Endothelial cell of umbilical vein (primary cell): ENCODE measurements at regions not wholly inside any gene's neighbourhood (a gene's known extent, or its start where the extent isn't known, plus 50 kb on each side); places are given as distances from the start of the nearest gene placed in this dataset.

ENCODE experiments used
- BruUV-seq: library from RNA; stranded (reverse); fragments of 400-500 nt; replicated peaks from 2 replicates; lab custom pipeline; 2021; lab: Mats Ljungman, UMichigan
- CTCF ChIA-PET: fragments of 300-600, 350-600 bp; sonication (Branson Sonifier 250); formaldehyde crosslinking; loops from one replicate; lab custom pipeline; 2021; ENCODE audit warnings: antibody characterized with exemption, inconsistent platforms; lab: Charles Lee
- POLR2A ChIA-PET: fragments of 300-600, 350-600 bp; sonication (Branson Sonifier 250); formaldehyde crosslinking; loops from one replicate; lab custom pipeline; 2021; ENCODE audit warnings: antibody characterized with exemption, inconsistent platforms; lab: Charles Lee
- DNase-seq: peaks from one replicate; pipeline ENCODE4 v3.0.0-alpha.2; 2011; ENCODE audit warnings: low read depth, low spot score
- FAIRE-seq: peaks from 2 replicates; lab custom pipeline; 2011; peaks lifted over from hg19 to GRCh38; lab: Jason Lieb, UNC
- H2AFZ ChIP-seq: 2 replicates; pipeline ENCODE4 v1.6.0; 2012; ENCODE audit warnings: low read depth, low read length, control low read depth, inconsistent platforms
- H3K27ac ChIP-seq: 2 replicates; pipeline ENCODE4 v1.5.1; 2011; ENCODE audit warnings: low read depth, mild to moderate bottlenecking, control low read depth, low read length, moderate library complexity; ENCODE audit not compliant: insufficient read depth
- H3K27me3 ChIP-seq, 2 experiments: 2 replicates each; pipeline versions ENCODE4 v1.6.0 to v1.6.1; 2011; ENCODE audit warnings: low read length in 2 of 2, mixed read lengths in 1 of 2; ENCODE audit not compliant: control insufficient read depth in 2 of 2, insufficient read depth in 2 of 2
- H3K36me3 ChIP-seq, 2 experiments: 2 replicates in 1 of 2; 3 replicates in 1 of 2; pipeline ENCODE4 v1.5.1; 2011; ENCODE audit warnings: low read length in 2 of 2, mild to moderate bottlenecking in 1 of 2, moderate library complexity in 1 of 2; ENCODE audit not compliant: control insufficient read depth in 2 of 2, insufficient read depth in 2 of 2; ENCODE audit errors: extremely low read depth in 1 of 2
- H3K4me1 ChIP-seq: 3 replicates; pipeline ENCODE4 v1.5.1; 2011; ENCODE audit warnings: mild to moderate bottlenecking, low read length; ENCODE audit not compliant: control insufficient read depth, insufficient read depth; ENCODE audit errors: extremely low read depth
- H3K4me2 ChIP-seq: 2 replicates; pipeline ENCODE4 v1.6.1; 2011; ENCODE audit warnings: low read length, control low read depth, mixed read lengths; ENCODE audit not compliant: insufficient read depth
- H3K4me3 ChIP-seq, 3 experiments: fragments of 200-600 bp in 1 of 3; sonication (generic), shearing (Covaris generic) in 1 of 3; replicated peaks in 1 of 3; 2 replicates each; pipeline ENCODE4 v1.5.1; 2011 to 2016; ENCODE audit warnings: control low read depth in 3 of 3, low read length in 3 of 3, mild to moderate bottlenecking in 2 of 3, inconsistent platforms in 1 of 3, low read depth in 1 of 3, moderate library complexity in 1 of 3; ENCODE audit not compliant: insufficient read depth in 1 of 3
- H3K79me2 ChIP-seq: 2 replicates; pipeline ENCODE4 v1.6.0; 2012; ENCODE audit warnings: low read length, inconsistent platforms; ENCODE audit not compliant: control insufficient read depth, insufficient read depth
- H3K9ac ChIP-seq: replicated peaks from 2 replicates; pipeline ENCODE3; 2011; ENCODE audit warnings: low read length, control low read depth; ENCODE audit not compliant: insufficient read depth; ENCODE audit errors: extremely low read depth
- H3K9me1 ChIP-seq: replicated peaks from 3 replicates; pipeline ENCODE4 v1.6.0; 2011; ENCODE audit warnings: mild to moderate bottlenecking, low read length; ENCODE audit not compliant: control insufficient read depth, insufficient read depth; ENCODE audit errors: extremely low read depth
- H3K9me3 ChIP-seq: replicated peaks from 2 replicates; pipeline ENCODE4 v1.5.1; 2012; ENCODE audit warnings: low read length, inconsistent platforms; ENCODE audit not compliant: control insufficient read depth, insufficient read depth
- H4K20me1 ChIP-seq: replicated peaks from 2 replicates; pipeline ENCODE3; 2011; ENCODE audit warnings: mild to moderate bottlenecking, low read length; ENCODE audit not compliant: control insufficient read depth, insufficient read depth; ENCODE audit errors: extremely low read depth
- FOS ChIP-seq: IDR thresholded peaks from 2 replicates; pipeline ENCODE4 v1.6.1; 2011; ENCODE audit warnings: mild to moderate bottlenecking, low read length, moderate library complexity, borderline replicate concordance; ENCODE audit not compliant: insufficient read depth
- GATA2 ChIP-seq: IDR thresholded peaks from 2 replicates; pipeline ENCODE4 v1.7.0; 2011; ENCODE audit warnings: low read depth, mild to moderate bottlenecking, moderate library complexity, mixed read lengths, low read length; ENCODE audit not compliant: insufficient read length, insufficient read depth
- JUN ChIP-seq: IDR thresholded peaks from 2 replicates; pipeline ENCODE4 v1.6.1; 2011; ENCODE audit warnings: borderline replicate concordance, low read depth; ENCODE audit not compliant: insufficient read length, insufficient read depth
- MYC ChIP-seq: IDR thresholded peaks from one replicate; pipeline ENCODE4 v1.6.1; 2011; ENCODE audit warnings: mild to moderate bottlenecking, low read depth, low read length
- dilution Hi-C: fragments of 300-500 bp; cut with MboI; formaldehyde crosslinking; loops from one replicate; pipeline ENCODE4 v1.15.0; 2019; ENCODE audit warnings: low sequenced_read_pairs; ENCODE audit not compliant: extremely low pct_ligation_motif_present
- intact Hi-C: fragments of 100-400 bp; cut with micrococcal nuclease; formaldehyde crosslinking; loops from one replicate; pipeline ENCODE4 v1.10.0; 2022
- TF ChIP-seq, protein P1 (sequence below): IDR thresholded peaks from 2 replicates; pipeline ENCODE4 v1.6.1; 2011; ENCODE audit not compliant: insufficient read depth, insufficient read length
- TF ChIP-seq, protein P2 (sequence below), 2 donors: IDR thresholded peaks; 1 replicate in 1 of 2; 2 replicates in 1 of 2; pipeline ENCODE4 v1.5.1; 2011; ENCODE audit warnings: low read length in 2 of 2, mild to moderate bottlenecking in 2 of 2, moderate library complexity in 2 of 2, control low read depth in 1 of 2, inconsistent platforms in 1 of 2, low read depth in 1 of 2; ENCODE audit not compliant: insufficient read depth in 1 of 2; ENCODE audit errors: extremely low read depth in 1 of 2

DNA sequence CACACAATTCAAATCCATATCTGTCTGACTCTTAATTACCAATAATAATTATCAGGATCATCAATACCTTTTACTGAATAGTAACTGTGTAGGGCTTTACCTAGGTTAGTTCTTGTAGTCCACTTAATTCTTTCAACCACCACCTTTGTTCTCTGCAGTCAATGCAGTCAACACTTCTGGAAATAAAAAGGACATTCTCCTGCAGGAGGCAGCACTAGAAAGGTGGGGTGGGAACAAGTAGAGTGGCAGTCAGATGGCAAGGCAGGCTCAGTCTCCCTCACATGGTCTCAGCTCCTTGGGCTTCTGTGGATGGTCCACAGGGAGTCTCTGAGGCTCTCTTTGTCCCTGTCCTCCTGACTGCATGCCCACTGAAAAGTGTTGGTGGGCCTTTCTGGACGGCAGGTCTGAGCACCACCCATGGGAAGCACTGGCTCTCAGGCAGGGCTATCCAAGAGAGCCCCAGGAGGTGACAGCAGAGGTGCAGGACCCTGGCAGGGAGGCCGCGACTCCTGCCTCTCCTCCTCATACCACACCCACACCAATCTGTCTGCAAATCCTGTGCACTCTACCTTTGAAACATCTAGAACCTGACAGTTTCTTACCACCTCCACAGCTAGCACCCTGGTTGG lies 237.3 kb downstream of the FOXD2 start:
- dilution Hi-C loops, result loop anchor here (25.0 kb wide), 1 partner anchor 213 kb away; no protein-coding TSS in a partner anchor
- no peaks in the 10 kb centered on the region for H3K9me3 ChIP-seq
- CTCF ChIA-PET, result interaction anchor here (0.9 to 1.9 kb wide), 4 partner anchors 15 to 238 kb away, joined by 3 to 6 read pairs (median 4); partner anchors contain the start of gene FOXD2
- no peak overlapping the region for H2AFZ ChIP-seq
- POLR2A ChIA-PET, result no interaction called here
- intact Hi-C loops, result no loop called here
- H3K9me1 ChIP-seq, result no peaks in the 10 kb centered on the region
- no peaks in the 10 kb centered on the region for H3K4me1 ChIP-seq
- H3K4me3 ChIP-seq, result no peak overlapping the region
- no peak overlapping the region for H3K4me2 ChIP-seq
- TF ChIP-seq, protein P1, sequence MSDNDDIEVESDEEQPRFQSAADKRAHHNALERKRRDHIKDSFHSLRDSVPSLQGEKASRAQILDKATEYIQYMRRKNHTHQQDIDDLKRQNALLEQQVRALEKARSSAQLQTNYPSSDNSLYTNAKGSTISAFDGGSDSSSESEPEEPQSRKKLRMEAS, result no peak
- TF ChIP-seq MYC (no peak), FOS (no peak), JUN (no peak), GATA2 (no peak)
- TF ChIP-seq, protein P2, sequence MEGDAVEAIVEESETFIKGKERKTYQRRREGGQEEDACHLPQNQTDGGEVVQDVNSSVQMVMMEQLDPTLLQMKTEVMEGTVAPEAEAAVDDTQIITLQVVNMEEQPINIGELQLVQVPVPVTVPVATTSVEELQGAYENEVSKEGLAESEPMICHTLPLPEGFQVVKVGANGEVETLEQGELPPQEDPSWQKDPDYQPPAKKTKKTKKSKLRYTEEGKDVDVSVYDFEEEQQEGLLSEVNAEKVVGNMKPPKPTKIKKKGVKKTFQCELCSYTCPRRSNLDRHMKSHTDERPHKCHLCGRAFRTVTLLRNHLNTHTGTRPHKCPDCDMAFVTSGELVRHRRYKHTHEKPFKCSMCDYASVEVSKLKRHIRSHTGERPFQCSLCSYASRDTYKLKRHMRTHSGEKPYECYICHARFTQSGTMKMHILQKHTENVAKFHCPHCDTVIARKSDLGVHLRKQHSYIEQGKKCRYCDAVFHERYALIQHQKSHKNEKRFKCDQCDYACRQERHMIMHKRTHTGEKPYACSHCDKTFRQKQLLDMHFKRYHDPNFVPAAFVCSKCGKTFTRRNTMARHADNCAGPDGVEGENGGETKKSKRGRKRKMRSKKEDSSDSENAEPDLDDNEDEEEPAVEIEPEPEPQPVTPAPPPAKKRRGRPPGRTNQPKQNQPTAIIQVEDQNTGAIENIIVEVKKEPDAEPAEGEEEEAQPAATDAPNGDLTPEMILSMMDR (IDR thresholded peaks at IDR 0.05; ENCODE audit: extremely low read depth in 1 of 2, insufficient read depth in 1 of 2, low read depth in 1 of 2, low read length in 2 of 2), result no peak
- no peak overlapping the region for H3K9ac ChIP-seq
- H3K79me2 ChIP-seq, result no peaks in the 10 kb centered on the region
- H3K27ac ChIP-seq, result no peak overlapping the region
- FAIRE-seq (no peak), DNase-seq (no peak)
- no peaks in the 10 kb centered on the region for H4K20me1 ChIP-seq
- no peaks in the 10 kb centered on the region for H3K36me3 ChIP-seq
- H3K27me3 ChIP-seq, result no peaks in the 10 kb centered on the region
- BruUV-seq, result no TSS peak
